ENCODE measurements at regions not wholly inside any gene's neighbourhood (a gene's known extent, or its start where the extent isn't known, plus 50 kb on each side); places are given as distances from the start of the nearest gene placed in this dataset.
A peak's percentile ranks its signal among the peaks of the same experiment; 100 is the strongest.
"Not testable (repeated sequence)": the region's sequence is repeated elsewhere in the genome, so short reads cannot be mapped to it uniquely, and the experiment has no call there.

DNA sequence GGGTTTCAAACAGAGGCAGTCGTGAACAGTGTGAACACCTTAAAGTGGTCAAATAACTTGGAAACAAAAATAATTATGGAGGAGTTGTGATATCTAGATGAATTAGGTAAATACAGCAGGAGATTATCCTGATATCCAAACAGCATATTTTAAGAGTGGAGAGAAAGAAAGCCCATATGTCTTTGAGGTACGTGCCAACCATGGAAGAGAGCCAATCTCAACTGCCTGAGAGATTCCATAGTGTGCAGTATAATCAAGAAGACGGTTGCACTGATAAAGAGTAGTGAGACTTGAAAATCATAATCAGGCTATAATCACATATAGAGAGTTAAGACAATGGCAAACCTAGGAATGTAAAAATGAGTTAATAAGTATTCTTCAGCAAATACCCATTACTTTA is 472.8 kb upstream of the SLITRK5 start:
- no peak for DNase-seq (ENCODE audit: low read depth)

DNA sequence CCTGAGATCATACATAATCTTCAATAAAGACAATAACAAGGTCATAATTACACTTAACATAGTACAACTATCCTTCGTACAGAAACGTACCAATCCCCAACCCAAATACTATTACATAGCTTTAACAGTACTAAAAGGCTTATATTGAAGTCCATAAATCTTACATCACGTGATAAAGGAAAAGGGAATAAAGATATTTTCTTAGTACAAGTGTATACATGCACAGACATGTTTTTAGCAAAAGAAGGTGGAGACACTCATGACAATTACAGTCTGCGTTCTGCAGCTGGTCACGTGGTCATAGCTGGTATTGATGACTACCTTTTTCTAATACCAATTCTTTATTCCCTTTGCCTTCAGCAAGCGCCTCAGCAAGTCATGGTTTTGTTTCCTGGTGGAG is 464.5 kb upstream of the SLITRK5 start:
- DNase-seq (ENCODE audit: low read depth), result no peak

DNA sequence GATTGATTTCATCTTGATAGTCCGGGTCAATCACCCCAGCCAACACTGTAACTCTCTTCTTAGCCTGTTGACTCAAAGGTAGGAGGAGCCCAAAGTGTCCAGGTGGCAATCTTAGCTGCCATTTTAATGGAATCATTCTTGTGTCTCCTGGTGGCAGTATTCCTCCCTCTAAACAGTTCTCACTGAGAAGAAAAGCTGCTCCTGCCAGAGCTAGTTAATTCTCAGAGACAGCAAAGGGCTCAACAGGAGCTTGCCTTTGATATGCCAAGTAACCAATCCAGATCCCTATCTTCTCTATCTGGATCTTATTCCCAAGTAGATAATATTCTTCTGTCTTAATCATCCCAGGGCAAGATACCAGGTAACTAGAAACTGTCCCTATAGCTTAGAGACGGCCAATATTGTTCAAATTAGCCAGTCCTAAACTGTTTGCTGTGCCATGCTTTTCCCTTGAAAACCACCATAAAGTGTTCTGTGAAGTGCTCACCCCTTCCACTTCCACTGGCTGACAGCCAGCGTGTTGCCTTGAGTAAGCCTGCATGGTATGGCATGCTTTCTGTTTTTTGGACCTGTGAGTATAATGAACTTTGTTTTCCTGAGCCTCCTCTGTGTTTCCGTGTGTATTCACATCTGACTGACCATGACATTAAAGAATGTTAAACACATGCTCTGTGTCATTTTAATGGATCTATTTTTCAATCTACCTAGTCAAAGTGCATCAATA is 463.7 kb upstream of the SLITRK5 start:
- peak; percentile 25 for DNase-seq (ENCODE audit: low read depth)

GRCh38 chr13:87208636-87209035 is 462.5 kb upstream of the SLITRK5 start:
- peak; percentile 18 for DNase-seq (ENCODE audit: low read depth)

GRCh38 chr13:87234981-87235380 is 436.2 kb upstream of the SLITRK5 start:
- peak; percentile 94 for DNase-seq (ENCODE audit: low read depth)

- DNase-seq (ENCODE audit: low read depth), result peak; percentile 44
These were observed 435.6 kb upstream of the SLITRK5 start for GRCh38 chr13:87235621-87236020.

- peak; percentile 22 for DNase-seq (ENCODE audit: low read depth)
These were observed 426.8 kb upstream of the SLITRK5 start for GRCh38 chr13:87244256-87244890.

DNA sequence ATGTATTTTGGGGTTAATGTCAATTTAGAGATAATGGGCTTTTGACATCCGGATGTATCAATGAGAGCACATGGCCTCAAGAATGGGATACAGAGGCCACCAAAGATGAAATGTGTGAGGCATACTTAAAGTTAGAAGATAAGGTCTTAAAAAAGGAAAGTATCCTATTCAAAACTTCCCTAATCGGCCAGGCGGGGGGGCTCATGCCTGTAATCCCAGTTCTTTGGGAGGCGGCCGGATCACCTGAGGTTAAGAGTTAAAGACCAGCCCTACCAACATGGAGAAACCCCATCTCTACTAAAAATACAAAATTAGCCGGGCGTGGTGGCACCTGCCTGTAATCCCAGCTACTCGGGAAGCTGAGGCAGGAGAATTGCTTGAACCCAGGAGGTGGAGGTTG is 421.3 kb upstream of the SLITRK5 start:
- DNase-seq (ENCODE audit: low read depth), result not testable (repeated sequence)

DNA sequence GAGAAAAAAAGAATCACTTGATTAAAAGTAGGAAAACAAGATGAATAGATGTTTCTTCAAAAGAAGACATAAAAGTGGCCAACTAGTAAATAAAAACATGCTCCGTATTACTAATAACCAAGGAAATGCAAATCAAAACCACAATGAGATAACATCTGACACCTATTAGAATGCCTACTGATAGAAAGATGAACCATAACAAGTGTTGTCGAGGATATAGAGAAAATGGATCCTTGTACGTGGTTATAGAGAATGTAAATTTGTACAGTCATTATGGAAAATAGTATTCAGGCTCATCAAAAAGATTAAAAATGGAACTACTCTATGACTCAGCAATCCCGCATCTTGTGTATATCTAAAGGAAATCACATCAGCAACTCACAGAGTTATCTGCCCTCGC is 415.8 kb upstream of the SLITRK5 start:
- DNase-seq (ENCODE audit: low read depth), result no peak

GRCh38 chr13:87259479-87260083 is 411.6 kb upstream of the SLITRK5 start:
- DNase-seq (ENCODE audit: low read depth), result peak; percentile 26

GRCh38 chr13:87274209-87274819 is 396.9 kb upstream of the SLITRK5 start:
- peak; percentile 50 for DNase-seq (ENCODE audit: low read depth)

- no peak for DNase-seq (ENCODE audit: low read depth)
These were observed 391.0 kb upstream of the SLITRK5 start for GRCh38 chr13:87280139-87280538.

- DNase-seq (ENCODE audit: low read depth), result no peak
These were observed 383.4 kb upstream of the SLITRK5 start for GRCh38 chr13:87287721-87288120.

GRCh38 chr13:87295636-87296035 is 375.5 kb upstream of the SLITRK5 start:
- DNase-seq (ENCODE audit: low read depth), result peak; percentile 12

- DNase-seq (ENCODE audit: low read depth), result no peak
These were observed 369.1 kb upstream of the SLITRK5 start for GRCh38 chr13:87302034-87302433.

DNA sequence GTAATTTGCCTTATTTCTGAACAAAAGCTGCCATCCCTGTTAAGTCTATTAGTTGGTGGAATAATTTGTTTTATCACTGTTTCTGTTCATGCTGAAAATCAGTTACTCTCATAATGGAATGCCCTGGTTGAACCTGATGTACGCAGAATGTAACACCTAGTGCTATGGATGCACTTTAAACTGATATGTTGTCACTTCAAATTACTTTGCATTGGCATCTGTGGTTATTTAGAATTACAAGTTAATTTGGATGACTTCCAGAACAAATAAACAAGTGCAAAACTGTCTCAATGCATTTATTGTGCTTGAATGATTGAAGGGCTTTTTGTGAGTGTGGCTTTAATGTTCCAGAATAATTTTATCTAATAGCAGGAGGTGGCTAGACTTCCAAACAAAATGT is 368.2 kb upstream of the SLITRK5 start:
- DNase-seq (ENCODE audit: low read depth), result no peak

GRCh38 chr13:87311165-87311564 is 360.0 kb upstream of the SLITRK5 start:
- peak; percentile 3 for DNase-seq (ENCODE audit: low read depth)

- DNase-seq (ENCODE audit: low read depth), result no peak
These were observed 356.3 kb upstream of the SLITRK5 start for GRCh38 chr13:87314822-87315221.

DNA sequence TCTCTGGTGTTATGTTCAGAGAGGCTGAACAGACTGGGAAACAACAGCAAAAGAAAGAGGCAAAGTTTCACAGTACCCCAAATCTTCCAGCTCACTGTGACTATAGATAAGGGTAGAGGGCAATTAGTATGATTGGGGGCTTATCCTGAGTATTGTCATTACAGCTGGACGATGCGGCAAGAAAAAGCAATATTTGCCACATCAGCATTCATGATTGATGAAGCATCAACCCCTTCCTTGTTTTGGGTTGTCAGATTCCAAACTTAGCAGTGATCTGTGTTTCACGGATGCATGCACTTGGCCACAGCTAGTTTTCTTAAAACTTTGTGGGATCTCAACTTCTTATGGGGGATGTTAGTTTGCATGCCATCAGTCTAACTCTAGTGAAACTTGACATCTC is 348.8 kb upstream of the SLITRK5 start:
- DNase-seq (ENCODE audit: low read depth), result no peak

DNA sequence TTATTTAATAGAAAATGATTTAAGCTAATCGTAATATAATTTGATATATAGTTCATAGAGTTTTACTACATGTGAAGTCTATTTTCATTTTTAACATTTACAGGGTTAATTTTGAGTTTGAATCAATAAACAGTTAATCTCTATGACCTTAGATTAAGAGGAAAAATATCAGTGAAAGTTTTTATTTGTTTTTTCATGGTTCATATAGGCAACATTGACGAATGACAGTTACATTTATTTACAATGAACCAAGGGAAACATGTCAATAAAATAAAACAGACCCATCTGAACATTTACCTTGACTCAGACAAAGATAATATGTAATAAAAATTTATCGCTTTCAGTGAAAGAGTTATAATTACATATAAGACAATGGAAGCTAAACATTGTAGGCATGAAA is 346.6 kb upstream of the SLITRK5 start:
- DNase-seq (ENCODE audit: low read depth), result no peak

- DNase-seq (ENCODE audit: low read depth), result peak; percentile 94
These were observed 340.0 kb upstream of the SLITRK5 start for GRCh38 chr13:87331178-87331577.

- no peak for DNase-seq (ENCODE audit: low read depth)
These were observed 337.6 kb upstream of the SLITRK5 start for GRCh38 chr13:87333599-87333998.

- DNase-seq (ENCODE audit: low read depth), result no peak
These were observed 337.0 kb upstream of the SLITRK5 start for GRCh38 chr13:87334176-87334575.

Measured in renal cortical epithelial cell (primary cell).